ENCODE measurements at regions not wholly inside any gene's neighbourhood (a gene's known extent, or its start where the extent isn't known, plus 50 kb on each side); places are given as distances from the start of the nearest gene placed in this dataset.

DNA sequence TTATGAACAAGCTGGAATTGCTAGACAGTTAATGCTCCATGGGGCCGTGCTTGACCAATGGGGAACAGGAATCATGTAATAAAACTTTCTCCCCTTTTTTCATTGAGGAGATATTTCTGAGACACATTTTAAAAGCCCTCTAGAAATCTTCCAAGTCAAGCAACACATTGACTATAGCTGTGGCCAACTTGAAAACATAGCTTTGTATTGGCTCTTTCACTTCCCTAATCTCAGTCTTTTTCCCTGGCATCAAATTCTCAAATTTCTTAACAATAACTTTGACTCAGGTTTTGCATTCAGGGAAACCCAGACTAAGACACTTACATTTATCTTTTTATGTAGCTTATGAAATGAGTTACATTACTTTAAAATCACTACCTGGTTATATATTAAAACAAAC lies 947.1 kb upstream of the MBL2 start:
- H3K4me3 ChIP-seq (ENCODE audit: low read depth, low read length): no peak overlapping the region
- no peak for DNase-seq (ENCODE audit: low read depth)

DNA sequence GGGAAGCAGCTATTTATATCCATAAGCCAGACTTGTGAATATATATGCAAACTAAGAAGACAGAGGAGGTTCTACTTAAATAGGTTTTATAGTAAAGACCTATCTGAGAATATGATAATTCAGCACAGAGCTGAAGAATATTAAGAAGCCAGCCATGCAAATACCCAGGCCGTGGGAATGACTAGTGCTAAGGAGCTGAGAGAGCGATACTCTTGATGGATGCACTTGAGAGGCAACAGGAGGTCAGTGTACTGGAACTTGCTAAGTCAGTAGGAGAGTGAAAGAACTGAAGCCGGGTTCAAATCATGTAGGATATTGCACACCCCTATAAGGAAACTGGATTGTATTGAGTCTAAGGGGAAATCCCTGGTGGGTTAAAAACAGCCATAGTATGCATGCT lies 943.6 kb upstream of the MBL2 start:
- no peak overlapping the region for H3K4me3 ChIP-seq (ENCODE audit: low read depth, low read length)
- TF ChIP-seq, protein P1, sequence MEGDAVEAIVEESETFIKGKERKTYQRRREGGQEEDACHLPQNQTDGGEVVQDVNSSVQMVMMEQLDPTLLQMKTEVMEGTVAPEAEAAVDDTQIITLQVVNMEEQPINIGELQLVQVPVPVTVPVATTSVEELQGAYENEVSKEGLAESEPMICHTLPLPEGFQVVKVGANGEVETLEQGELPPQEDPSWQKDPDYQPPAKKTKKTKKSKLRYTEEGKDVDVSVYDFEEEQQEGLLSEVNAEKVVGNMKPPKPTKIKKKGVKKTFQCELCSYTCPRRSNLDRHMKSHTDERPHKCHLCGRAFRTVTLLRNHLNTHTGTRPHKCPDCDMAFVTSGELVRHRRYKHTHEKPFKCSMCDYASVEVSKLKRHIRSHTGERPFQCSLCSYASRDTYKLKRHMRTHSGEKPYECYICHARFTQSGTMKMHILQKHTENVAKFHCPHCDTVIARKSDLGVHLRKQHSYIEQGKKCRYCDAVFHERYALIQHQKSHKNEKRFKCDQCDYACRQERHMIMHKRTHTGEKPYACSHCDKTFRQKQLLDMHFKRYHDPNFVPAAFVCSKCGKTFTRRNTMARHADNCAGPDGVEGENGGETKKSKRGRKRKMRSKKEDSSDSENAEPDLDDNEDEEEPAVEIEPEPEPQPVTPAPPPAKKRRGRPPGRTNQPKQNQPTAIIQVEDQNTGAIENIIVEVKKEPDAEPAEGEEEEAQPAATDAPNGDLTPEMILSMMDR (conservative IDR thresholded peaks at IDR 0.05; ENCODE audit: low read depth, low read length): no peak
- DNase-seq (ENCODE audit: low read depth): no peak

More for the DNA sequence above, 947.1 kb upstream of the MBL2 start:
- TF ChIP-seq, protein P1 (conservative IDR thresholded peaks at IDR 0.05; ENCODE audit: low read depth, low read length): no peak

DNA sequence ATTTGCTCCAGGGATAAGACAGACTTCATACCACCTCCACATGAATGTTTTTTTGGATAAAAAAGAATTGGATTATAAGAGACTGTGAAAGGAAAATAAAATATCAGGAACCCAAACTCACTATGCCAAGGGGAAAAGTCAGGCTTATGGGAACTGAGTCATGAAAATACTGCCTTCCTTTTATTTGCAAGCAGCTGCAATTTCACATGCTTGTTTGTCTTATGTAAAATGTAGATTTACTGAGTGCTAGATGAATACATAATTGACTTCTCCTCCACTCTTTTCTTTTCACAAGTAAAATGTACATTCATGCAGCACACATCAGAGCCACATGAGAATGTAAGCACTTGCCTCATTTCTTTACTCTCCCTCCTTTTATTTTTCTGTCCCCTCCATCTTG lies 940.8 kb upstream of the MBL2 start:
- DNase-seq (ENCODE audit: low read depth): no peak
- no peak overlapping the region for H3K4me3 ChIP-seq (ENCODE audit: low read depth, low read length)
- TF ChIP-seq, protein P1 (conservative IDR thresholded peaks at IDR 0.05; ENCODE audit: low read depth, low read length): no peak

DNA sequence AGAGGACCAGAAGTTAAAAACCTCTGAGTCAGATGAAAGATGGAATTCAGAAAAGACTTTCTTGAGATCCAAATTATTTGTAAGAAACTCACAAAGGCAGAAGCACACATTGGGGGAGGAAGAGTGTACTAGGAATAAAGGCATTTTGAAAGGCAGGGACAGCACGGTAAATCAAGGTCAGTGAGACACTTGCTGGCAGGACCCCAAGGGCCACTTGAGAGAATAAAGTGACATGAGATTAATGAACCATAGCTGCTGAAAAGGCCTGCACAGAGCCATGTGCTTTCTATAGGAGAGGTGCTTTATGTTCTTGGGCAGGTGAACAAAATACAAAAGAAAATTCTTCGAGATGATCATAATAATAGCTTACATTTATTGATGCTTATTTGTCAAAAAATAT lies 929.9 kb upstream of the MBL2 start:
- DNase-seq (ENCODE audit: low read depth): no peak
- TF ChIP-seq, protein P1 (conservative IDR thresholded peaks at IDR 0.05; ENCODE audit: low read depth, low read length): no peak
- no peak overlapping the region for H3K4me3 ChIP-seq (ENCODE audit: low read depth, low read length)

DNA sequence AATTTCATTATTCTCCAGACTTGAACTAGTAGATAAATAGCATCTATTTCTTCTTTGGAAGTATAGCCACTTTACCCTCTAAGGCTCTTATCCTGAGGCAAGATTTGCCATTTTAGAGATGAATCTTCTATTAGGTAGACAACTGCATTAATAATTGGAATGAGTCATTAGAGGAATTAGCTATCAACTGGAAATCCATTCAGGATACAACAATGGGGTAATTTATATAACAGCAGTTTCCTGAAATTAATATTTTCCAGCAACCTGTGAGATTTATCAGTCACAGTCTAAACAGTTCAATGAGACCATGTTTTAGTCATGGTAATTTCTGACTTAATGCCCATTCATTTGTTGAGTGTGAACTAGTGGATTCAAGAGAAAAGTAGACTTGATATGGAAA lies 928.6 kb upstream of the MBL2 start:
- no peak for DNase-seq (ENCODE audit: low read depth)
- TF ChIP-seq, protein P1 (conservative IDR thresholded peaks at IDR 0.05; ENCODE audit: low read depth, low read length): no peak
- no peak overlapping the region for H3K4me3 ChIP-seq (ENCODE audit: low read depth, low read length)

- DNase-seq (ENCODE audit: low read depth): no peak
- TF ChIP-seq, protein P1 (conservative IDR thresholded peaks at IDR 0.05; ENCODE audit: low read depth, low read length): no peak
- H3K4me3 ChIP-seq (ENCODE audit: low read depth, low read length): no peak overlapping the region
Measured at GRCh38 chr10:53700278-53700677, 927.7 kb upstream of the MBL2 start.

DNA sequence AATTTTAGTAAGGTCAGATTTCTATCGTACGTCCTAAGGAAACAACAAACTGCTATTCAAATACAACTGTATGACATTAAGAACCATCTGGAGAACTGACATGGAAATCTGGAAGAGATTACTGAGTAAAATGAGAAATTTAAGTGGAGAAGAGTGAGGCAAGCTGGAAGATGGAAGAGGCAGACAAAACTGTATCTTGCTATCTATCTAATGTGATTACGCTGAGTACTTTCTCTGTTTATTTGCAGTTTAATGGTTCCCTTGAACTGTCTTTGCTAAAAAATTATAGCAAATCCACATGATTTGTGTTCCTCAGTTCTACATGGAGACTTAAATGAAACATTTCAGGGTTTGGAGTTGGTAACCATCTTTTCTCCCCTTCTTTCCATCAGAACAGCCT lies 927.1 kb upstream of the MBL2 start:
- H3K4me3 ChIP-seq (ENCODE audit: low read depth, low read length): no peak overlapping the region
- TF ChIP-seq, protein P1 (conservative IDR thresholded peaks at IDR 0.05; ENCODE audit: low read depth, low read length): no peak
- no peak for DNase-seq (ENCODE audit: low read depth)
